OCI-LY1 (cell line): ENCODE measurements at regions not wholly inside any gene's neighbourhood (a gene's known extent, or its start where the extent isn't known, plus 50 kb on each side); places are given as distances from the start of the nearest gene placed in this dataset.

Experiments used
- H2AFZ ChIP-seq: fragments of 200-600 bp; sonication (generic), shearing (Covaris generic); 2 replicates; pipeline ENCODE4 v1.6.0; 2014; ENCODE audit warnings: antibody characterized with exemption, mild to moderate bottlenecking, low read length
- H3F3A ChIP-seq: fragments of 200-600 bp; sonication (generic), shearing (Covaris generic); 2 replicates; pipeline ENCODE4 v1.6.0; 2014; ENCODE audit warnings: mild to moderate bottlenecking, antibody characterized with exemption, low read length, moderate library complexity; ENCODE audit not compliant: insufficient read depth
- H3K27ac ChIP-seq: fragments of 200-600 bp; sonication (generic); 2 replicates; pipeline ENCODE4 v1.5.1; 2014; ENCODE audit warnings: low read length, mixed run types, mild to moderate bottlenecking, low read depth; ENCODE audit not compliant: poor library complexity, severe bottlenecking
- H3K27me3 ChIP-seq: fragments of 200-600 bp; sonication (generic); 2 replicates; pipeline ENCODE4 v1.6.0; 2014; ENCODE audit warnings: antibody characterized with exemption, mild to moderate bottlenecking, low read length, moderate library complexity; ENCODE audit not compliant: insufficient read depth
- H3K36me3 ChIP-seq: fragments of 200-600 bp; sonication (generic); 2 replicates; pipeline ENCODE4 v1.6.1; 2014; ENCODE audit warnings: mild to moderate bottlenecking, antibody characterized with exemption, low read length, moderate library complexity, mixed read lengths; ENCODE audit not compliant: insufficient read depth
- H3K4me1 ChIP-seq: fragments of 200-600 bp; sonication (generic); 2 replicates; pipeline ENCODE4 v1.5.1; 2014; ENCODE audit warnings: mild to moderate bottlenecking, low read length, moderate library complexity; ENCODE audit not compliant: insufficient read depth, severe bottlenecking
- H3K4me2 ChIP-seq: fragments of 200-600 bp; sonication (generic), shearing (Covaris generic); 2 replicates; pipeline ENCODE4 v1.6.1; 2014; ENCODE audit warnings: low read length
- H3K4me3 ChIP-seq: fragments of 200-600 bp; sonication (generic); 2 replicates; pipeline ENCODE4 v1.5.1; 2014; ENCODE audit warnings: low read length, low read depth, mild to moderate bottlenecking, mixed read lengths; ENCODE audit not compliant: poor library complexity, severe bottlenecking
- H3K79me2 ChIP-seq: fragments of 200-600 bp; shearing (Covaris generic); 2 replicates; pipeline ENCODE4 v1.6.1; 2016; ENCODE audit warnings: mixed run types, low read length, mixed read lengths; ENCODE audit not compliant: insufficient read depth
- H3K9ac ChIP-seq: fragments of 200-600 bp; sonication (generic), shearing (Covaris generic); 2 replicates; pipeline ENCODE4 v1.6.1; 2014; ENCODE audit warnings: mild to moderate bottlenecking, low read length, mixed read lengths
- H3K9me2 ChIP-seq: fragments of 200-600 bp; sonication (generic), shearing (Covaris generic); 2 replicates; pipeline ENCODE4 v1.6.1; 2014; ENCODE audit warnings: low read depth, mild to moderate bottlenecking, low read length, mixed read lengths
- H3K9me3 ChIP-seq: fragments of 200-600 bp; shearing (Covaris generic); 2 replicates; pipeline ENCODE4 v1.6.1; 2014; ENCODE audit warnings: low read length, mixed read lengths
- H4K20me1 ChIP-seq: fragments of 200-600 bp; sonication (generic), shearing (Covaris generic); 2 replicates; pipeline ENCODE4 v1.6.0; 2016; ENCODE audit warnings: mild to moderate bottlenecking, low read length; ENCODE audit not compliant: insufficient read depth
- EZH2 ChIP-seq: fragments of 200-600 bp; sonication (generic), shearing (Covaris generic); IDR thresholded peaks from 2 replicates; pipeline ENCODE4 v1.8.0; 2017; ENCODE audit warnings: borderline replicate concordance, mixed run types, mild to moderate bottlenecking, antibody characterized with exemption, low read length, moderate library complexity, mixed read lengths
- TF ChIP-seq, protein P1 (sequence below): fragments of 200-600 bp; sonication (generic), shearing (Covaris generic); IDR thresholded peaks from 2 replicates; pipeline ENCODE4 v1.5.1; 2017; ENCODE audit warnings: mild to moderate bottlenecking, antibody characterized with exemption, low read length, moderate library complexity, mixed read lengths

DNA sequence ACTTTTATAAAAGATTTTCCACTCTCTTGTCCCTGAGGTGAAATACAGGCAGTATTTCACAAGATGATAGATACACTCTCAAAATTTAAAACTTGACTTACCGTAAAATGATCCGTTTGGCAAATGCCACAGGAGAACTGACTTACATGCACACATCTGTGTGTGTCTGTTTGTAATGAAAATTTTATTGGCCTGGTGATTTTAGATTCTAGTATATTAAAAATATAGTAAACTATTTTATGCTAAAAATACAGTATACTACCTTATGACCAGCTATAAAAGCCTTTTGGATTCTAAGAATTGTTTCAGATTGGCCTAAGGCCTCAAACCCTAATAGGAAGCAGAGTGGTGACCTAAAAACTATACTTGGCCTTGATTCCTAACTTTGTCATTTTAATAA lies 362.7 kb downstream of the IPMK start:
- Histone ChIP-seq H3F3A (no peaks in the 10 kb centered on the region), H3K4me2 (no peak overlapping the region), H3K9me2 (no peaks in the 10 kb centered on the region), H3K27me3 (no peaks in the 10 kb centered on the region), H3K27ac (no peak overlapping the region), H2AFZ (no peak overlapping the region), H3K9ac (no peak overlapping the region), H3K4me3 (no peak overlapping the region), H3K4me1 (no peaks in the 10 kb centered on the region), H3K9me3 (no peaks in the 10 kb centered on the region), H3K79me2 (no peaks in the 10 kb centered on the region), H3K36me3 (no peaks in the 10 kb centered on the region), H4K20me1 (no peaks in the 10 kb centered on the region)
- TF ChIP-seq EZH2, result no peak

GRCh38 chr10:57898231-57898630 lies 369.5 kb downstream of the IPMK start:
- no peak overlapping the region for H3K4me2 ChIP-seq
- H3K9ac ChIP-seq, result no peak overlapping the region
- H3K4me1 ChIP-seq, result no peaks in the 10 kb centered on the region
- H2AFZ ChIP-seq, result no peak overlapping the region
- H3K27me3 ChIP-seq, result no peaks in the 10 kb centered on the region
- TF ChIP-seq, protein P1, sequence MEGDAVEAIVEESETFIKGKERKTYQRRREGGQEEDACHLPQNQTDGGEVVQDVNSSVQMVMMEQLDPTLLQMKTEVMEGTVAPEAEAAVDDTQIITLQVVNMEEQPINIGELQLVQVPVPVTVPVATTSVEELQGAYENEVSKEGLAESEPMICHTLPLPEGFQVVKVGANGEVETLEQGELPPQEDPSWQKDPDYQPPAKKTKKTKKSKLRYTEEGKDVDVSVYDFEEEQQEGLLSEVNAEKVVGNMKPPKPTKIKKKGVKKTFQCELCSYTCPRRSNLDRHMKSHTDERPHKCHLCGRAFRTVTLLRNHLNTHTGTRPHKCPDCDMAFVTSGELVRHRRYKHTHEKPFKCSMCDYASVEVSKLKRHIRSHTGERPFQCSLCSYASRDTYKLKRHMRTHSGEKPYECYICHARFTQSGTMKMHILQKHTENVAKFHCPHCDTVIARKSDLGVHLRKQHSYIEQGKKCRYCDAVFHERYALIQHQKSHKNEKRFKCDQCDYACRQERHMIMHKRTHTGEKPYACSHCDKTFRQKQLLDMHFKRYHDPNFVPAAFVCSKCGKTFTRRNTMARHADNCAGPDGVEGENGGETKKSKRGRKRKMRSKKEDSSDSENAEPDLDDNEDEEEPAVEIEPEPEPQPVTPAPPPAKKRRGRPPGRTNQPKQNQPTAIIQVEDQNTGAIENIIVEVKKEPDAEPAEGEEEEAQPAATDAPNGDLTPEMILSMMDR, result no peak
- TF ChIP-seq EZH2, result no peak
- no peak overlapping the region for H3K27ac ChIP-seq
- H4K20me1 ChIP-seq, result no peaks in the 10 kb centered on the region
- H3K9me2 ChIP-seq, result no peaks in the 10 kb centered on the region
- no peaks in the 10 kb centered on the region for H3K79me2 ChIP-seq
- H3K4me3 ChIP-seq, result no peak overlapping the region
- H3F3A ChIP-seq, result no peaks in the 10 kb centered on the region
- H3K36me3 ChIP-seq, result no peaks in the 10 kb centered on the region
- no peaks in the 10 kb centered on the region for H3K9me3 ChIP-seq

DNA sequence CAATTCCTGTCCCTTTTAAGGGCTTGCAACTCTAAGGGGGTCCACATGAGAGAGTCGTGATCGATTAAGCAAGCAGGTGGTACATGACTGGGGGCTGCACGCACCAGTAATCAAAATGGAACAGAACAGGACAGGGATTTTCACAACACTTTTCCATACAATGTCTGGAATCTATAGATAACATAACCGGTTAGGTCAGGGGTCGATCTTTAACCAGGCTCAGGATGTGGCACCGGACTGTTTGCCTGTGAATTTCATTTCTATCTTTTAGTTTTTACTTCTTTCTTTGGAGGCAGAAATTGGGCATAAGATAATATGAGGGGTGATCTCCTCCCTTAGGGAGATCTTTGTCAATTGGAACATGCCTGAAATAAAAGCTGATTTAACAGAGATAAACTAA lies 370.1 kb downstream of the IPMK start:
- H4K20me1 ChIP-seq, result no peaks in the 10 kb centered on the region
- no peaks in the 10 kb centered on the region for H3K36me3 ChIP-seq
- no peaks in the 10 kb centered on the region for H3K79me2 ChIP-seq
- H2AFZ ChIP-seq, result no peak overlapping the region
- H3K9ac ChIP-seq, result no peak overlapping the region
- no peaks in the 10 kb centered on the region for H3K9me2 ChIP-seq
- no peak for TF ChIP-seq EZH2
- TF ChIP-seq, protein P1, result no peak
- no peaks in the 10 kb centered on the region for H3K9me3 ChIP-seq
- no peak overlapping the region for H3K4me3 ChIP-seq
- H3K27ac ChIP-seq, result no peak overlapping the region
- no peaks in the 10 kb centered on the region for H3K27me3 ChIP-seq
- H3K4me2 ChIP-seq, result no peak overlapping the region
- H3K4me1 ChIP-seq, result no peaks in the 10 kb centered on the region
- no peaks in the 10 kb centered on the region for H3F3A ChIP-seq

- H3K9me3 ChIP-seq, result no peaks in the 10 kb centered on the region
- H3K9me2 ChIP-seq, result no peaks in the 10 kb centered on the region
- no peak overlapping the region for H3K27ac ChIP-seq
- no peaks in the 10 kb centered on the region for H3F3A ChIP-seq
- H3K36me3 ChIP-seq, result no peaks in the 10 kb centered on the region
- H3K4me3 ChIP-seq, result no peak overlapping the region
- no peak overlapping the region for H3K9ac ChIP-seq
- H3K4me2 ChIP-seq, result no peak overlapping the region
- H3K27me3 ChIP-seq, result no peaks in the 10 kb centered on the region
- H3K79me2 ChIP-seq, result no peaks in the 10 kb centered on the region
- no peak for TF ChIP-seq EZH2
- TF ChIP-seq, protein P1, result no peak
- H4K20me1 ChIP-seq, result no peaks in the 10 kb centered on the region
- no peaks in the 10 kb centered on the region for H3K4me1 ChIP-seq
- no peak overlapping the region for H2AFZ ChIP-seq
Measured at GRCh38 chr10:57894361-57894760, 373.3 kb downstream of the IPMK start.
